DMS53 treated with DMSO at 0.1 percent for 48 hours (cell line): ENCODE measurements at regions not wholly inside any gene's neighbourhood (a gene's known extent, or its start where the extent isn't known, plus 50 kb on each side); places are given as distances from the start of the nearest gene placed in this dataset.
"Not testable (repeated sequence)": the region's sequence is repeated elsewhere in the genome, so short reads cannot be mapped to it uniquely, and the experiment has no call there.

Source experiments
- DNase-seq: peaks from one replicate; lab custom pipeline; 2025; ENCODE audit not compliant: unreplicated experiment; lab: John Stamatoyannopoulos, UW

GRCh38 chr2:85942346-85942957 is 53.7 kb upstream of the ST3GAL5 start:
- DNase-seq, result no peak

DNA sequence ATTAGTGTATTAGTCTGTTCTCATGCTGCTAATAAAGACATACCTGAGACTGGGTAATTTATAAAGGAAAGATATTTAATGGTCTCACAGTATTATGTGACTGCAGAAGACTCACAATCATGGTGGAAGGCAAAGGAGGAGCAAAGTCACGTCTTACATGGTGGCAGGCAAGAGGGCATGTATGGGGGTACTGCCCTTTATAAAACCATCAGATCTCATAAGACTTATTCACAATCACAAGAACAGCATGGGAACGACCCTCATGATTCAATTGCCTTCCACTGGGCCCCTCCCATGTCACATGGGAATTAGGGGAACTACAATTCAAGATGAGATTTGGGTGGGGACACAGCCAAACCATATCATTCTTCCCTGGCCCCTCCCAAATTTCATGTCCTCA is 52.7 kb upstream of the ST3GAL5 start:
- not testable (repeated sequence) for DNase-seq

- no peak for DNase-seq
These were observed 50.3 kb upstream of the ST3GAL5 start for GRCh38 chr2:85939131-85939530.
